ENCODE measurements at regions not wholly inside any gene's neighbourhood (a gene's known extent, or its start where the extent isn't known, plus 50 kb on each side); places are given as distances from the start of the nearest gene placed in this dataset.

GRCh38 chr2:120820953-120821279 is 85.2 kb downstream of the GLI2 start:
- Histone ChIP-seq H3K4me3 (replicated peaks; ENCODE audit: low read depth, low read length) (no peak overlapping the region), H3K27me3 (replicated peaks; ENCODE audit: control insufficient read depth, insufficient read depth, low read length) (peaks cover 3% of the 10 kb centered on the region), H3K36me3 (ENCODE audit: control insufficient read depth, insufficient read depth, low read length) (no peaks in the 10 kb centered on the region)
- no peak for DNase-seq (ENCODE audit: extremely low read depth, insufficient read length)
- TF ChIP-seq CTCF (IDR thresholded peaks at IDR 0.05; ENCODE audit: insufficient read depth, low read length, poor library complexity, severe bottlenecking): no peak

- Histone ChIP-seq H3K36me3 (ENCODE audit: control insufficient read depth, insufficient read depth, low read length) (no peaks in the 10 kb centered on the region), H3K27me3 (replicated peaks; ENCODE audit: control insufficient read depth, insufficient read depth, low read length) (peaks cover 3% of the 10 kb centered on the region), H3K4me3 (replicated peaks; ENCODE audit: low read depth, low read length) (no peak overlapping the region)
- DNase-seq (ENCODE audit: extremely low read depth, insufficient read length): no peak
- TF ChIP-seq CTCF (IDR thresholded peaks at IDR 0.05; ENCODE audit: insufficient read depth, low read length, poor library complexity, severe bottlenecking): no peak
Observed at GRCh38 chr2:120821446-120822160, 85.9 kb downstream of the GLI2 start.

- DNase-seq (ENCODE audit: extremely low read depth, insufficient read length): no peak
- peaks cover 3% of the 10 kb centered on the region for H3K27me3 ChIP-seq (replicated peaks; ENCODE audit: control insufficient read depth, insufficient read depth, low read length)
- H3K36me3 ChIP-seq (ENCODE audit: control insufficient read depth, insufficient read depth, low read length): no peaks in the 10 kb centered on the region
- H3K4me3 ChIP-seq (replicated peaks; ENCODE audit: low read depth, low read length): no peak overlapping the region
- TF ChIP-seq CTCF (IDR thresholded peaks at IDR 0.05; ENCODE audit: insufficient read depth, low read length, poor library complexity, severe bottlenecking): no peak
Observed at GRCh38 chr2:120822933-120823332, 87.3 kb downstream of the GLI2 start.

- no peak for TF ChIP-seq CTCF (IDR thresholded peaks at IDR 0.05; ENCODE audit: insufficient read depth, low read length, poor library complexity, severe bottlenecking)
- DNase-seq (ENCODE audit: extremely low read depth, insufficient read length): no peak
- no peaks in the 10 kb centered on the region for H3K36me3 ChIP-seq (ENCODE audit: control insufficient read depth, insufficient read depth, low read length)
Observed at GRCh38 chr2:120823551-120823950, 87.9 kb downstream of the GLI2 start.

GRCh38 chr2:120824246-120824645 is 88.6 kb downstream of the GLI2 start:
- no peak for DNase-seq (ENCODE audit: extremely low read depth, insufficient read length)
- no peak overlapping the region for H3K4me3 ChIP-seq (replicated peaks; ENCODE audit: low read depth, low read length)
- peaks cover 3% of the 10 kb centered on the region for H3K27me3 ChIP-seq (replicated peaks; ENCODE audit: control insufficient read depth, insufficient read depth, low read length)
- no peaks in the 10 kb centered on the region for H3K36me3 ChIP-seq (ENCODE audit: control insufficient read depth, insufficient read depth, low read length)
- TF ChIP-seq CTCF (IDR thresholded peaks at IDR 0.05; ENCODE audit: insufficient read depth, low read length, poor library complexity, severe bottlenecking): no peak

More at GRCh38 chr2:120823551-120823950, 87.9 kb downstream of the GLI2 start:
- Histone ChIP-seq H3K4me3 (replicated peaks; ENCODE audit: low read depth, low read length) (no peak overlapping the region), H3K27me3 (replicated peaks; ENCODE audit: control insufficient read depth, insufficient read depth, low read length) (peaks cover 3% of the 10 kb centered on the region)

All from GM06990 (cell line).